GM18511 (cell line): ENCODE measurements at regions not wholly inside any gene's neighbourhood (a gene's known extent, or its start where the extent isn't known, plus 50 kb on each side); places are given as distances from the start of the nearest gene placed in this dataset.

ENCODE experiments used
- ATAC-seq: cut with Tn5 transposase; IDR thresholded peaks from one replicate; pipeline ENCODE4 v1.9.1; 2021; ENCODE audit warnings: mild to moderate bottlenecking, moderate library complexity; ENCODE audit not compliant: unreplicated experiment

DNA sequence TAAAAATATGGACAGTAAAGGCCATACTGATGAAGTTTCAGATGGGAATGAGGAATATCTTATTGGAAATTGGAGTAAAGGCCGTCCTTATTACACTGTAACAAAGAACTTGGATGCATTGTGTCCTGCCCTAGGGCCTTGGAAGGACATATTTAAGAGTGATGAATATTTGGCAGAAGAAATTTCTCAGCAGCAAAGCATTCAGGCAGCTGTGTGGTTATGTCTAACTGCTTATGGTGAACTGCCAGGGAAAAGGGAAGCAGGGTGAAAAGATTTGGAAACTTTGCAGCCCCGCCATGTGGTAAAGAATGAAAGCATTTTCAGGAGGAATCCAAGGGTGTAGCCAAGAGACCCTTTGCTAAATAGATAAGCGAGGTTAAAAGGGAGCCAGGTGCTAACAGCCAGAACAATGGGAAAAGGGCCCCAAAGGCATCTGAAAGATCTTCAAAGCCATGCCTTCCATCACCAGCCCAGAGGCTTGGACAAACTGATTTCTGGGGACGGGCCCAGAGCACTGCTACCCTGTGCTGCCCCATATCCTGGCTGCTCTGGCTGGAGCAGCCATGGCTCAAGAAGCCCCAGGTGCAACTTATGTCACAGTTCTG lies 200.0 kb downstream of the PTPRU start:
- ATAC-seq, result no peak

DNA sequence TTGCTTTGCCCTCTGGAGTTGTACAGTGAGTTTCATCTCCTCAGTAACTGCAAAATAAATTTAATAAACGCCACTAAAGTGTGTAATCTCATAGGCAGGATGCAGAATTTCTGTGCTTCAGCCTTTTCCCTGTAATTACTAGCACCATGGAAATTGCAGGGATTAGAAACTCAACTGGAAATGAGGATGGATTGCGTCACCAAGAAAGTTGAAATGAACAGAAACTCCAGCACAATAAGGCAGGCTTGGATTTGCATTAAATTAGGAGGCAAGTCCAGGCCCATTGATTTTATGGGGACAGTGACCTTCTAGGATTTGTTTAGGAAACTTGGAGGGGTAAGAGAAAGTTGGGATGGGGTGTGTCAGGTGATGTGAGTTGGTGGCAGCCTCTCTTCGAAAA lies 197.5 kb downstream of the PTPRU start:
- no peak for ATAC-seq

DNA sequence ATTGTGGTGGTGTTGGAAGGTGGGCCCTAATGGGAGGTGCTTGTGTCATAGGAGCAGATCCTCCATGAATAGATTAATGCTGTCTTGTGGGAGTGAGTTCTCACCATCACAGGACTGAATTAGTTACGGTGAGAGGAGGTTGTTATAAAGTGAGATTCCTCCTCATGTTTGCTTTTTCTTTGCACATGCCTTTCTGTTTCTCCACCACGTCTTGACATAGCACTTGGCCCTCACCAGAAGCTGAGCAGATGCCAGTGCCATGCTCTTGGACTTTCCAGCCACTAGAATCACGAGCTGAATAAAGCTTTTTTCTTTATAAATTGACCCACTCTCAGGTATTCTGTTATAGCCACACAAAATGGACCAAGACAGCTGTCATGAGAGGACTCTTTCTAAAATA lies 194.8 kb downstream of the PTPRU start:
- ATAC-seq, result no peak

DNA sequence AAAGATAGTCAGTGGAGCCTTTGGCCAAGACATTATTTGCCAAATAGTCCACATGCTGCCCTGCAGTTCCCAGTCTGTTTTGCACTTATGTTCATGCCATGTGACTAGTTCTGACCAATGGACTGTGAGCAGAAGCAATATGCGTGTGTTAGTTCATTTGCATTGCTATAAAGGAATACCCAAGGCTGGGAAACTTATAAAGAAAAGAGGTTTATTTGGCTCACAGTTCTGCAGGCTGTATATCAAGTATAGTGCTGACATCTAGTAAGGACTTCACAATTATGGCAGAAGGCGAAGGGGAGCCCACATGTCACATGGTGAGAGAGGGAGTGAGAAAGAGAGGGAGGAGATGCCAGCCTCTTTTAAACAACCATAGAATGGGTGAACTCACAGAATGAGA lies 193.3 kb downstream of the PTPRU start:
- ATAC-seq, result no peak

DNA sequence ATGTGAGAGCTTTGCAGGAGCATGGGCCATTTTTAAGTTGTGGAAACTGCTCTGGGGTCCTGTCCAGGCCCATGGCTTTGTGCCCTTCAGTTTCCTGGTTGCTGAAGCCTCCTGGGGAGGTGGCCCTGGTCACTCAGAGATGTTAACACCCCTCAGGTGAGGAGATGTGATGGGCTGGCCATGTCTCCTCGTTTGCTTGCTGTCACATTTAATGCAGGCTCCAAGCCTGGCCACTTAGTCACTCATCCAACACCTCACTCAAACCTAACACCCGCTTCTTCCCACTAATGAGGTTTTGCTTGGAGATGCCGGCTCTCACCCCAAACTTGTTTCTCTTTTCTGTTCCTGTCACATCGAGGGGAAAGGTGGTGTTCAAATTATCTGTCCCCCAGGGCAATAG lies 192.7 kb downstream of the PTPRU start:
- ATAC-seq, result no peak

DNA sequence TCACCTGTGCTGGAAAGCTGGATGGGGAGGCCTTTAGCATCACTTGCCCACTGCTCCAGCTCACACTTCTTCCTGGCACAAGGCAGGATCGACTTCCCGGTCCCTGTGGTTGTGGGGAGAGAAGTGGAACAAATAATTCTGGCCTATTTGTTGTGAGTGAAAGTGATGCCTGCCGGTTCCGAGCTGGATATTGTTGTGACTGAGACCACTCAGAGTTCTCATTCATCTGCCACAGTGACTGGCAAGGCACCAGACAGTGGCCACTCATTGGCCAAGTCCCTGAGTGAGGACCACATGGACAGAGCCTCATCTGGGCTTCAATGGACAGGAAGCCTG lies 191.9 kb downstream of the PTPRU start:
- ATAC-seq, result no peak

DNA sequence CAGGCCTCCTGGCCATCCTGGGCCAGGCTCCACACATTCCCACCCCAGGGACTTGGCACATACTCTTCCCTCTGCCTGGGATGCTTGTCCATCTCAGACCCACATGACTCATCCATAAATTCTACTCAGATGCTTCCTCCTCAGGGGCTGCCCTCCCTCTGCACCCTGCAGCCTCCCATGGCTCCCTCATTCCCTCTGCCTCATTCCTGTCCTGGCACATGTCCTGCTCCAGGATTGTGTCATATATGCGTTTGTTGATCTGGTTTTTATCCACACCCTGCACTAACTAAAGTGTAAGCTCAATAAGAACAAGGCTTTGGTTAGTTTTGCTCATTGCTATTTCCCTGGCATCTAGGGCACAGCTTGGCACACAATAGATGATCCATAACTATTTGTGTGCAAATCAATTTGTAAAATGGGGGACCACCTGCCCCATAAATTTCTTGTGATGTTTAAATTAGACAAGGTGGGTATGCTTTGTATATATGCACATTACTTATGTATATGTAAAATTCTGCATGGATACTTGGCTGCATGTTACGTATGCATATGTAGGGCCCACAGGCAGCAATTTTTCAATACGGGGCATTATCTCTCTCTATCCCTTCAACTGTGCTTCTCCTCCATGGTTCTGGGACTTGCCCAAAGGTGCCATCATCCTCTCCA lies 191.4 kb downstream of the PTPRU start:
- ATAC-seq, result no peak

DNA sequence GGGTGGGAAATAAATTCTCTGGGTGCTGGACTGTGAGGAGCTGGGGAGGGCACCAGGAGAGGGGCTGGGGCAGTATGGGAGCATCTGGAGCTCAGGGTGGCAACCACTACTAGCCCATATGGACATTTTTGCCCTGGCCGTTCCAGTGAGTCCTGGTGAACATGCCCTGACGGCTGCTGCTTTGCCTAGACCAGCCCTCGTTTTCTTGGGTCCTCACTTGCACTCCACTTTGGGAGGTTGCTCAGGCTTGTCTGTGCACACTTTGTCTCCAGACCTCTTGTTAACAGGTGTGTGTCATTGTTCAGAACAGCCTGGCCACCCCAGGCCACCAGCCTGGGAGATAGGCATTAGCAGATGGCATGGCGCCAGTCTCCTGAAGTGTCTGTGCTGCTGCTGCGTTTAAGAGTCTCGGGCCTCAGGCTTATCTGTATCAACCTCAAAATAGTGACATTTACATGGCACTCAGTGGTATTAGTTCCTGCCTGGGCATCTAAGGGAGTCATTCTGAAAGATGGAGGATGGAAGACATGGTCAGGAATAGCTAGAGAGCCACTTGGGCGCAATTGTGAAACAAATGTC lies 190.5 kb downstream of the PTPRU start:
- no peak for ATAC-seq

DNA sequence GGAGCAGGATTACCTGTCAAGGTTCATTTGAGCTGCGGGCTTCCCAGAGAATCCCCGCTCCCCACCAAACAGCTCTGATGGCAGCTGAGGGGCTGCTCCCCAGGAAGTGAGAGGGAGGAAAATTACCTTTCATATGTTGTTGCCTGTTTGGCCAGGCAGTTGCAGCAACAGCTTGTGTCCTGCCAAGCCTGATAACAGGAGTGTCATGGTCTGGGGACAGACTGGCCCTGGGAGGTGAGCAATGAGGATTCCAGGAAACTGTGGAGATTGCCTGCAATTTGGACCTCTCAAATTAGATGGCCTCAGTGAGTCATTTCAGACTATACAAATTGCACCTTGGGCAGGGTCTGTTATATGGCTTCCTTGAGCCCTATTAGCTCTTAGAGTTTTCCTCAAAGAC lies 189.3 kb downstream of the PTPRU start:
- ATAC-seq, result no peak

DNA sequence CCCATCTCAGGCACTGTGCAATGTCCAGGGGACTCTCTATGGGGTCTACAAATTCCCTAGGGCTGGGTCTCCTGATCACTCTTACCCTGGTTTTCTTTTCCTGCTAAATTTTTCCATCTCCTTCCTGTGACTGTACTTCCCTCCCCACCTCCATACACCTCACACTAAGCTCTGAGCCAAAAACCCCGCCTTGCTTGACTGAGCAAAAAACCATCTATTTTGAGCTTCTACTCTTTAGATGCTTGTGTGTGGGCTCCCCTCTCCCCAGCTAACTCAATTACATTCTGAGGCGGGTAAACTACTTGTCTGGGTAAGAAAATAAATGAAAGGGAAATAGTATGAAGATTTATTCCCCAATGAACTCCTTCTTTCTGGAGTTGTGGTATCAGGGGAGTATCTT lies 187.9 kb downstream of the PTPRU start:
- no peak for ATAC-seq

DNA sequence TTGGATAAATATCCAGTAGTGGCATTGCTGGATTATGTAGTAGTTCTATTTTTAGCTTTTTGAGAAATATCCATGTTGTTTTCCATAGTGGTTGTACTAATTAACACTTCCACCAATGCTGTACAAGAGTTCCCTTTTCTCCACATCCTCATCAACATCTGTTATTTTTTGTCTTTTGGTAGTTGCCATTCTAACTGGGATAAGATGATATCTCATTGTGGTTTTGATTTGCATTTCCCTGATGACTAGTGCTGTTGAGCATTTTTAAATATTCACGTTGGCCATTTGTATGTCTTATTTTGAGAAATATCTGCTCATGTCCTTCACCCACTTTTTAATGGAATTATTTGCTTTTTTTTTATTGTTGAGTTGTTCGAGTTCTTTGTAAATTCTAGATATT lies 183.9 kb downstream of the PTPRU start:
- ATAC-seq, result no peak

DNA sequence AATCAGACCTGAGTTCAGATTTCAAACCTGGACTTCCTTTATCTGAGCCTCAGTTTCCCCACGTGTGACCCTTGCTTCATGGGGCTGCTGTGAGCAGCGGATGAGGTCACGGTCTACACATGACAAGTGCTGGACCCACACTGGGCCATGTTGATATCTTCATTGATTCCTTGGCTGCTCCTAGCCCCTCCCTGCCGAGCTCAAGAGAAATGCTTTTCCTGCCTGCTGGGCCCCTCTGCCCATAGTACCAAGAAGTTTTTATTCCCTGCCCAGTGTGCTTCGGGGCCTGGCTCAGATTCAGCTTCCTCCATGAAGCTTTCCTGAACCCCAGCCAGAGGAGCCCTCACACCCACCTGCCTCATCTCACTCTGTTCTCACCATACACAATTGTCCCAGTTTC lies 181.6 kb downstream of the PTPRU start:
- ATAC-seq, result no peak

DNA sequence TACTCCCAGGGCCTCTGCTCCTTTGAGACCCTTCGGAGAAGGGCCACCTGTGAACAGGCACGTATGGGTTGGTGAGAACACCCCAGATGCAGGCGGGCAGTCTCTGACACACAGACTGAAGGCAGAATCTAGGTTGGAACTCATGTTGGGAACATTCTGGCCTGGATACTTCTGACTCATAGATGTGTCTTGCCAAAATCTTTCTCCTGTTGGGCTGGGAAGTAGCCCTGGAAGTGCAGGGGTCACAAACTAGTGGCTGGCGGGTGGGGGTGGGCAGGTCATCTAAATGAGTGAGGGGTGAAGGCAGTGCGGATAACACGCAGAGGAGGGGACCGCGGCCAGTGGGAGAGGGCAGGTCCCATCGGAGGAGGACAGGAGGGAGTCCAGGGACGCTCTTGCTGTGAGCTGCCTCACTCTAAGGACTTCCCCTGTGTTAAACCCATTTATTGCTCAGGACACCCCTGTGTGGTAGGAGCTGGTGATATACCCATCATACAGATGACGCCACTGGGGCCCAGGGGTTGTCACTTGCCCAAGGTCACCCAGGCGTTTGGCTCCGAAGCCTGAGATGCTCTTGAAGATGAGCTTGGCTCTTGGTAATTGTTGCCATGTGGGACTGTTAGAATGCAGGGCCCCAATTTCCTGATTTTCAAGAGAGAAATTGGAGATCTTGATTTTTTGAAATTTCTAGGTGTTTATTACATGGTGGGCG lies 181.0 kb downstream of the PTPRU start:
- ATAC-seq, result no peak

DNA sequence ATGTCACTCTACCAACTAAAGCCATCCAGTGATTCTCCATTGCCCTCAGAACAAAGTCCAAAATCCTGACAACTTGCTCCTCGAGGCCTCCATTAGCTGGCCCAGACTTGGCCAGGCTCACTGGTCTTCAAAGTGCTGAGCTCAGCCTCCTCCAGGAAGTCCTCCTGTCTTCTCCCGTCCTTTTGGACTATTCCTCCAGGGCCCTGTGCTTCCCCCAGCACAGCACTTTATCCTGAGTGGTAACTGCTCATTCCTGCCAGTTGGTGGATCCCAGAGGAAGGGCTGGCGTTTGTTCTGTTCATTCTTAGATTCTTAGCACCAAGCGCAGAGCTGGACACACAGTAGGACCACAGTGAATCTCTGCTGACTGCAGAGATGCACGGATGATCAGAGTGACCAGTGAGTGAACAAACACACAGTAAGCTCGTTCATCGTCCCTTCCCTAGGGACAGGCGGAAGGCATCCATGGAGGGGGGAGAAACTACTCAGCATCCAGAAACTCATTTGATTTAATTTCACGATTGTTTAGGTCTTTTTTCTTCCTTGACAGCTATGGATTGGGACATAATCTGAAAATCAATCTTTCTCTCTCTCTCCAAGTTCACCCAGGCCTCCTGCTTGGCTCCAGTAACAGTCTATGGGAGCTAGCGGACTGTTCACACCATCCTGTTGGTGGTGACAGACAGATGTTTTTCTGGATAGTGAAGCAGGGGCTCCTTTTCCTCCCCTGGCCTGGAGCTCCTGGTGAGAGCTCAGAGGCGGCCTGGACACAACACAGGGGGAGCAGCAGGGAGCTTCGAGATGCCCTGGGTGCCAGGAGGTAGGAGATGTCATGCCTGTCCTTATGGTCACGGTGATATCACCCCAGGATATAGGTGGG lies 180.2 kb downstream of the PTPRU start:
- no peak for ATAC-seq

DNA sequence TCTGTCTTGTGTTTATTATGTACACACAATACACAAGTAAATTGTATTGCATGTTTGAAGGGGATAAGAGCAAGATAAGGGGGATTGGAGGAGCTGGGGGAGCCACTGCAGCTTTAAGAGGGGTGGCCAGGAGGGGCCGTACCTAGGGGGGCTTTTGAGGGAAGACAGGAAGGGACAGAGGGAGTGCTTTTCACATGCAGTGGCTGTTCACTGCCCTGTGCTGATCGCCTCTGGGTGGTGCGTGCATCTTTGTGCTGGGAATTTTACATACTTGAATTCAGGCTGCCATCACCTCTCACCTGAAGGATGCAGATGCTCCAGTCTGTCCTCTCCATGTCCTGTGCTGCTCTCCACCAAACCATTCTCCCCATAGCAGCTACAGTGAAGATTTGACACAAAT lies 179.5 kb downstream of the PTPRU start:
- no peak for ATAC-seq

DNA sequence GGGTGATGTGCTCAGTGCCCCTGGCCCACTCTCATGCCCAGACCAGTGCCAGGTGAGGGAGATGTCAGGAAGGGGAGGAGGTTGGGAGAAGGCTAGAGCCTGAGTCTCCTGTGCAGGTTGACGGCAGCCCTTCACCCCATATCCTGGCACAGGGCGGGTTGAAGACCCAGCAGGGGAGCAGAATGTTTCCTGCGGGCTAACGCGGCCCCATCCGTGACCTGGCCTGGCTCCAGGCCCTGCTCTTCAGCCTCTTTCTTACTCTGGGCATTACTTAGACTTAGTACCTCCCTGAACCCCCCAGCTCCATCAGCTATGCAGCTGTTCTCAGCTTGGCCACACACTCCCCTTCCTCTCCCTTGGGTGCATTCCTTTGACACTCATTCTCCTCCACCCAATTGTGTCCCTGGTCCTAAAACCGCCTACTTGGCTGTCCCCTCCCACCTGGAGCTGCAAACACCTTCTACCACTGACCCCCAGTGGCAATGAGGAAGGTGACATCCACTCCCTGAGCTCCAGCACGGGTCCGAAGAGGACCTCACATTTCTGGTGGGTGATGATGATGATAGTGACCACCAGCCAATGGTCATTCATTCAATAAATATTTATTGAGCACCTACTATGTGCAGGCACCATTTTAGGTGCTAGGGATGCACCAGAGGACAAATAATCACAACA lies 179.0 kb downstream of the PTPRU start:
- no peak for ATAC-seq

DNA sequence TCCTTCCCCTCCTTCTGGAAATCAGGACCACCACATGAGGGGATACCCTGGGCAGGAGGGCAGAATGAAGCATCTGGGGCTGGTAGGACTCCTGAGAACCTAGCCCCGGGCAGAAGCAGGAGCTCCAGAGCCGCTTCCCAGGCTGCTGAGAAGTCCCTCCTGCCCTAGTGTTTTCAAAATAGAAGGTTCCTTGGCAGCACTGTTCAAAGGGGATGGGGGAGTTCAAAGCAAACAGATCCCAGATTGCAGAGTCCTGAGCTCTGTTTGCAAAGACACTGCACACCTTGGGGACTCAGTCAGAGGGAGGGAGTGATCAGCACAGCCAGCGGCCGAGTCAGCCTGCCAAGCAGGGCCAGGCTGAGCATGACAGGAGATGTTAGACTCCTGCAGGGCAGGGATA lies 177.8 kb downstream of the PTPRU start:
- no peak for ATAC-seq

DNA sequence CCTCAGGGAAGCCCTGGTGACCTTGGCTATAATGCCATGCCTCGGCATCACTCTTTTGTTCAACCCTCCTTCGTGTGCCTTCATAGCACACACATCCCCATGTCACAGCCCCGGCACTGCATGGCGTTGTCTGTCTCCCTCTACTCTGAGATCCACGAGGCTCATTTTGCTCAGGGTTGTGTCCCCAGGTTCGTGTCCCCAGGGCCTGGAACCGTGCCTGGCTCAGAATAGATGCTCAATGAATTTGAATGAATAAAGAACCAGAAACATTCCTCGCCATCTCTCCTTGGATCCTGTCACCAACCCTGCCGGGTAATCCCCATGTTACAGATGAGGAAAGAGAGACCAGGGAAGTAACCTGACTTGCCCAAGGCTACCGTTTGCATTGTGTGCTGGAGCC lies 177.3 kb downstream of the PTPRU start:
- no peak for ATAC-seq

DNA sequence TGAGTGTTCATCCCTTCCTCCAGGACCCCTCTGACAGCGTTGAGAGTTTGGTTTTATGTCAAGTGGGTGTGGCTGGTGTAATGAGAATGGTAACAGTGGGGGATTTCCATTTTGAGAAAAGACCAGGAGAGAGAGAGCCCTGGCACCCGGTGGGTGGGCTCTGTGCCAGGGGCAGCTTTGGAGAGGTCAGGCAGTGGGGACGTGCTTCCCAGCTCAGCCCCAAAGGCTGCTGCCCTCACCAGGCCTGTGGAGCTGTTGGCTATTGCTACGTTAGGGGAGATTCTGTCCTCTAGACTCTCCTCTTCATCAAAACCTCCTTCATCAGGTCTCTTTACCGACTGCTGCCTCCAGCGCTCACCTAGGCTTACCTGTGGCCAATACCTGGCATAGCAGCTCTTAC lies 176.3 kb downstream of the PTPRU start:
- no peak for ATAC-seq

DNA sequence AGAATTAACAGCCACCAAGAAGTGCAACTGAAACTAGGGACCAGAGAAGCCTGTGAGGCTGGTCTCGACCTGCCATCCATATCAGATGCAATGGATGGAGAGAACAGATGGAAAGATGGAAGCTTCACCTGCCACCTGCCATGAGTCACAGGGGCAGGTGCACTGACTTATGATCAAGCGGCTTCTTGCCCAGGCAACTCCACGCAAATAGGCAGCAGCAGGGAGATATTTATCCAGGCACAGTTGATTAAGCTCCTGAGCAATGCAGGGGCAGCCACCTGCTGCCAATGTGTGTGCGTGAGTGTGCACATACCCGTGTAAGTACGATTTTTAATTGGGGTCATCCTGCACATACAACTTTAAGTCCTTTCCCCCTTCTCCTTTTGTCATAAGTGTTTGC lies 174.2 kb downstream of the PTPRU start:
- ATAC-seq, result no peak

DNA sequence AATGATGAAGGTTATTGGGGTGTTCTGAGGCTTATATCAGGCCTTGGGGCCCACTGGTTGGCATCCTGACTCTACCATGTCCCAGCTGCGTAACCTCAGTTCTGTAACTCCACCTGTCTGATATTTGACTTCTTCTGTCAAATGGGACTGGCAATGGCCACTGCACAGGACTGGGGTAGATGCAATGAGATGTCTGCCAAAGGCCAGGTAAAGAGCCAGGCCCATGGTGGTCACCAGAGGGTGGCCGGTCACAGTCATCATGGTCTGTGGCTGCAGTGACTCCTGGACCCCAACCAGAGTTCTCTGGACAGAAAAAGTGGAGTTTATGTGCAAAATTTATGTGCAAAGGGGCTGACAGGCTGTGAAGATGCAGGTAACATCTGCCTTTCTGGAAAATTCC lies 173.3 kb downstream of the PTPRU start:
- ATAC-seq, result no peak
